SK-N-SH (cell line): ENCODE measurements at regions not wholly inside any gene's neighbourhood (a gene's known extent, or its start where the extent isn't known, plus 50 kb on each side); places are given as distances from the start of the nearest gene placed in this dataset.

ENCODE experiments used
- CTCF ChIA-PET: fragments of 300-600, 350-600 bp; formaldehyde crosslinking; extraction: SDS; loops from one replicate; lab custom pipeline; 2021; lab: Yijun Ruan, JAX
- POLR2A ChIA-PET: fragments of 350-600 bp; sonication (Branson Sonifier 250); formaldehyde crosslinking; extraction: SDS; loops from one replicate; lab custom pipeline; 2020; ENCODE audit warnings: antibody characterized with exemption, inconsistent platforms; lab: Yijun Ruan, JAX
- DNase-seq: peaks from one replicate; pipeline ENCODE4 v3.0.0; 2012
- H2AFZ ChIP-seq: fragments of 200-600 bp; sonication (generic); 2 replicates; pipeline ENCODE4 v1.8.1; 2016; ENCODE audit warnings: antibody characterized with exemption, mild to moderate bottlenecking, low read depth
- H3F3A ChIP-seq: fragments of 200-600 bp; sonication (generic); replicated peaks from 2 replicates; pipeline ENCODE3; 2016; ENCODE audit warnings: antibody characterized with exemption, mild to moderate bottlenecking; ENCODE audit not compliant: insufficient read depth
- H3K27ac ChIP-seq, 2 experiments: fragments of 200-500 bp in 1 of 2; fragments of 200-600 bp in 1 of 2; sonication (Bioruptor generic) in 1 of 2; sonication (generic), shearing (Covaris generic) in 1 of 2; 2 replicates each; pipeline versions ENCODE4 v1.5.1 to v1.6.1; 2014 to 2016; ENCODE audit warnings: low read depth in 2 of 2, inconsistent platforms in 1 of 2, low read length in 1 of 2, mild to moderate bottlenecking in 1 of 2, mixed read lengths in 1 of 2
- H3K27me3 ChIP-seq: fragments of 200-600 bp; sonication (generic), shearing (Covaris generic); 2 replicates; pipeline ENCODE4 v1.6.1; 2016; ENCODE audit warnings: mixed run types; ENCODE audit not compliant: insufficient read depth
- H3K36me3 ChIP-seq, 2 experiments: fragments of 200-500 bp in 1 of 2; fragments of 200-600 bp in 1 of 2; sonication (Bioruptor generic) in 1 of 2; sonication (generic) in 1 of 2; replicated peaks in 1 of 2; 2 replicates each; pipeline versions ENCODE3 to v1.5.1; 2014 to 2016; ENCODE audit warnings: low read length in 1 of 2, mild to moderate bottlenecking in 1 of 2; ENCODE audit not compliant: insufficient read depth in 2 of 2, control insufficient read depth in 1 of 2
- H3K4me1 ChIP-seq, 2 experiments: fragments of 200-500 bp in 1 of 2; fragments of 200-600 bp in 1 of 2; sonication (Bioruptor generic) in 1 of 2; sonication (generic), shearing (Covaris generic) in 1 of 2; 2 replicates each; pipeline versions ENCODE4 v1.5.1 to v1.6.1; 2014 to 2016; ENCODE audit warnings: low read depth in 1 of 2, low read length in 1 of 2, mixed run types in 1 of 2; ENCODE audit not compliant: insufficient read depth in 2 of 2, control insufficient read depth in 1 of 2
- H3K4me2 ChIP-seq: fragments of 200-600 bp; sonication (generic), shearing (Covaris generic); 2 replicates; pipeline ENCODE4 v1.6.1; 2017; ENCODE audit warnings: mixed run types
- H3K4me3 ChIP-seq, 2 experiments: fragments of 200-500 bp in 1 of 2; fragments of 200-600 bp in 1 of 2; sonication (Bioruptor generic) in 1 of 2; sonication (generic), shearing (Covaris generic) in 1 of 2; 2 replicates each; pipeline versions ENCODE4 v1.5.1 to v1.8.1; 2014 to 2016; ENCODE audit warnings: low read depth in 2 of 2, inconsistent platforms in 1 of 2, low read length in 1 of 2, mild to moderate bottlenecking in 1 of 2, mixed read lengths in 1 of 2, moderate library complexity in 1 of 2
- H3K79me2 ChIP-seq: fragments of 200-600 bp; sonication (generic); 2 replicates; pipeline ENCODE4 v1.8.1; 2017; ENCODE audit warnings: mild to moderate bottlenecking; ENCODE audit not compliant: insufficient read depth
- H3K9ac ChIP-seq: fragments of 200-600 bp; sonication (generic); 2 replicates; pipeline ENCODE4 v1.6.1; 2017; ENCODE audit warnings: mixed run types
- H3K9me2 ChIP-seq: fragments of 200-600 bp; sonication (generic); 2 replicates; pipeline ENCODE4 v1.6.1; 2017; ENCODE audit warnings: mixed run types
- H3K9me3 ChIP-seq: fragments of 200-600 bp; sonication (generic); 2 replicates; pipeline ENCODE4 v1.6.1; 2017; ENCODE audit warnings: mixed run types, mild to moderate bottlenecking, moderate library complexity
- H4K20me1 ChIP-seq: fragments of 200-600 bp; sonication (generic); 2 replicates; pipeline ENCODE4 v1.6.1; 2017; ENCODE audit warnings: mild to moderate bottlenecking, mixed run types; ENCODE audit not compliant: insufficient read depth
- EP300 ChIP-seq, 2 experiments: IDR thresholded peaks; 2 replicates each; pipeline versions ENCODE4 v1.4.0 to v1.6.1; 2012; ENCODE audit warnings: borderline replicate concordance in 1 of 2, low read depth in 1 of 2, low read length in 1 of 2
- EZH2phosphoT487 ChIP-seq: fragments of 200-600 bp; sonication (generic); IDR thresholded peaks from 2 replicates; pipeline ENCODE4 v1.6.1; 2017; ENCODE audit warnings: low read depth, mixed run types, mild to moderate bottlenecking, antibody characterized with exemption, moderate library complexity, borderline replicate concordance
- GATA2 ChIP-seq: sonication (generic); formaldehyde crosslinking; IDR thresholded peaks from 2 replicates; pipeline ENCODE4 v1.5.0; 2020; ENCODE audit warnings: mild to moderate bottlenecking, missing genetic modification reagents
- IRF3 ChIP-seq: fragments of 150-350 bp; IDR thresholded peaks from 2 replicates; pipeline ENCODE4 v1.6.1; 2016; ENCODE audit warnings: mild to moderate bottlenecking, low read depth, low read length
- JUND ChIP-seq: IDR thresholded peaks from 2 replicates; pipeline ENCODE4 v1.4.0; 2012
- RAD21 ChIP-seq: IDR thresholded peaks from 2 replicates; pipeline ENCODE4 v1.6.1; 2012; ENCODE audit warnings: mild to moderate bottlenecking, low read length
- RFX5 ChIP-seq: IDR thresholded peaks from 2 replicates; pipeline ENCODE4 v1.6.1; 2012; ENCODE audit warnings: mild to moderate bottlenecking, improper control_type of control experiment, low read length
- RXRA ChIP-seq: IDR thresholded peaks from 2 replicates; pipeline ENCODE4 v1.4.0; 2012; ENCODE audit warnings: low read depth, mild to moderate bottlenecking, borderline replicate concordance
- SIN3A ChIP-seq: IDR thresholded peaks from 2 replicates; pipeline ENCODE4 v1.6.1; 2012; ENCODE audit warnings: low read depth, mild to moderate bottlenecking, low read length, moderate library complexity, borderline replicate concordance
- TCF12 ChIP-seq: IDR thresholded peaks from 2 replicates; pipeline ENCODE4 v1.4.0; 2012
- WGBS: methylation state at CpG from one replicate; pipeline ENCODE4 v1.1.6; 2017; ENCODE audit warnings: low lambda C conversion rate; 5-methylcytosine and 5-hydroxymethylcytosine counted together
- TF ChIP-seq, protein P1 (sequence below): IDR thresholded peaks from 2 replicates; pipeline ENCODE4 v1.4.0; 2012; ENCODE audit warnings: low read depth, borderline replicate concordance
- TF ChIP-seq, protein P2 (sequence below): IDR thresholded peaks from 2 replicates; pipeline ENCODE4 v1.4.0; 2012; ENCODE audit warnings: low read depth
- TF ChIP-seq, protein P3 (sequence below): fragments of 150-350 bp; IDR thresholded peaks from 2 replicates; pipeline ENCODE4 v1.6.1; 2017; ENCODE audit warnings: antibody characterized with exemption, low read length, low read depth, borderline replicate concordance
- TF ChIP-seq, protein P4 (sequence below): IDR thresholded peaks from 2 replicates; pipeline ENCODE4; 2012

DNA sequence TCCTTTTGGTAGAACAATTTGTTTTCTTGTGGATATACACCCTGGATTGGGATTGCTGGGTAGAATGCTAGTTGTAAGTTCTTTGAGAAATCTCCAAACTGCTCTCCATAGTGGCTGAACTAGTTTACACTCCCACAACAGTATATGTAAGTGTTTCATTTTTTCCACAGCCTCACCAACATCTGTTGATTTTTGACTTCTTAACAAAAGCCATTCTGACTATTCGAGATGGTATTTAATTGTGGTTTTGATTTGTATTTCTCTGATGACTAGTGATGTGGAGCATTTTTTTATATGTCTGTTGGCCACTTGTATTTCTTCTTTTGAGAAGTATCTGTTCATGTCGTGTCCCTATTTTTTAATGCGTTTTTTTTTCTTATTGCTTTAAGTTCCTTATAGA is 444.1 kb downstream of the CBLN4 start:
- ChIA-PET POLR2A (no interaction called here), CTCF (no interaction called here)
- no peaks in the 10 kb centered on the region for H3K9me2 ChIP-seq
- no peaks in the 10 kb centered on the region for H3K27me3 ChIP-seq
- H3K4me1 ChIP-seq = no peaks in the 10 kb centered on the region; a peak in 1 of 4 replicates
- no peak overlapping the region for H3K27ac ChIP-seq
- TF ChIP-seq, protein P1, sequence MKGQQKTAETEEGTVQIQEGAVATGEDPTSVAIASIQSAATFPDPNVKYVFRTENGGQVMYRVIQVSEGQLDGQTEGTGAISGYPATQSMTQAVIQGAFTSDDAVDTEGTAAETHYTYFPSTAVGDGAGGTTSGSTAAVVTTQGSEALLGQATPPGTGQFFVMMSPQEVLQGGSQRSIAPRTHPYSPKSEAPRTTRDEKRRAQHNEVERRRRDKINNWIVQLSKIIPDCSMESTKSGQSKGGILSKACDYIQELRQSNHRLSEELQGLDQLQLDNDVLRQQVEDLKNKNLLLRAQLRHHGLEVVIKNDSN = no peak
- no peaks in the 10 kb centered on the region for H3F3A ChIP-seq
- H2AFZ ChIP-seq = no peak overlapping the region
- DNase-seq = no peak
- H3K4me3 ChIP-seq = no peak overlapping the region
- H3K36me3 ChIP-seq = no peaks in the 10 kb centered on the region
- H3K9me3 ChIP-seq = no peaks in the 10 kb centered on the region
- H3K9ac ChIP-seq = no peak overlapping the region
- 37% methylated on average over 3 of the region's 3 CpGs for WGBS
- H3K4me2 ChIP-seq = no peak overlapping the region
- H3K79me2 ChIP-seq = no peaks in the 10 kb centered on the region
- no peaks in the 10 kb centered on the region for H4K20me1 ChIP-seq

- CTCF ChIA-PET = interaction anchor here (1.0 kb wide), 1 partner anchor 40 kb away, joined by 3 read pairs; no protein-coding TSS in a partner anchor
- H3K4me1 ChIP-seq = no peaks in the 10 kb centered on the region; a peak in 1 of 4 replicates
- DNase-seq = no peak
- no peak overlapping the region for H3K4me3 ChIP-seq
- no peaks in the 10 kb centered on the region for H3K27me3 ChIP-seq
- H3K4me2 ChIP-seq = no peak overlapping the region
- no peaks in the 10 kb centered on the region for H3F3A ChIP-seq
- H2AFZ ChIP-seq = no peak overlapping the region
- TF ChIP-seq GATA2 = no peak
- no peak for TF ChIP-seq RXRA
- TF ChIP-seq, protein P2, sequence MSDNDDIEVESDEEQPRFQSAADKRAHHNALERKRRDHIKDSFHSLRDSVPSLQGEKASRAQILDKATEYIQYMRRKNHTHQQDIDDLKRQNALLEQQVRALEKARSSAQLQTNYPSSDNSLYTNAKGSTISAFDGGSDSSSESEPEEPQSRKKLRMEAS = no peak
- TF ChIP-seq, protein P3, sequence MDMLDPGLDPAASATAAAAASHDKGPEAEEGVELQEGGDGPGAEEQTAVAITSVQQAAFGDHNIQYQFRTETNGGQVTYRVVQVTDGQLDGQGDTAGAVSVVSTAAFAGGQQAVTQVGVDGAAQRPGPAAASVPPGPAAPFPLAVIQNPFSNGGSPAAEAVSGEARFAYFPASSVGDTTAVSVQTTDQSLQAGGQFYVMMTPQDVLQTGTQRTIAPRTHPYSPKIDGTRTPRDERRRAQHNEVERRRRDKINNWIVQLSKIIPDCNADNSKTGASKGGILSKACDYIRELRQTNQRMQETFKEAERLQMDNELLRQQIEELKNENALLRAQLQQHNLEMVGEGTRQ = no peak
- no peak for TF ChIP-seq RFX5
- TF ChIP-seq SIN3A = no peak
- TF ChIP-seq JUND = no peak
- TF ChIP-seq IRF3 = no peak
- TF ChIP-seq TCF12 = no peak
- no peak for TF ChIP-seq RAD21
- no peak for TF ChIP-seq EZH2phosphoT487
- TF ChIP-seq EP300 (IDR thresholded peaks at IDR 0.05; ENCODE audit: borderline replicate concordance in 1 of 2, low read depth in 1 of 2, low read length in 1 of 2) = no peak
- TF ChIP-seq, protein P4, sequence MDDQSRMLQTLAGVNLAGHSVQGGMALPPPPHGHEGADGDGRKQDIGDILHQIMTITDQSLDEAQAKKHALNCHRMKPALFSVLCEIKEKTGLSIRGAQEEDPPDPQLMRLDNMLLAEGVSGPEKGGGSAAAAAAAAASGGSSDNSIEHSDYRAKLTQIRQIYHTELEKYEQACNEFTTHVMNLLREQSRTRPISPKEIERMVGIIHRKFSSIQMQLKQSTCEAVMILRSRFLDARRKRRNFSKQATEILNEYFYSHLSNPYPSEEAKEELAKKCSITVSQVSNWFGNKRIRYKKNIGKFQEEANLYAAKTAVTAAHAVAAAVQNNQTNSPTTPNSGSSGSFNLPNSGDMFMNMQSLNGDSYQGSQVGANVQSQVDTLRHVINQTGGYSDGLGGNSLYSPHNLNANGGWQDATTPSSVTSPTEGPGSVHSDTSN = no peak
- H3K9me2 ChIP-seq = no peaks in the 10 kb centered on the region
- no peak overlapping the region for H3K27ac ChIP-seq
- no peak overlapping the region for H3K9ac ChIP-seq
- no peaks in the 10 kb centered on the region for H4K20me1 ChIP-seq
- no peaks in the 10 kb centered on the region for H3K79me2 ChIP-seq
- POLR2A ChIA-PET = no interaction called here
- 26% methylated on average over 2 of the region's 2 CpGs for WGBS
- H3K36me3 ChIP-seq = no peaks in the 10 kb centered on the region
- H3K9me3 ChIP-seq = no peaks in the 10 kb centered on the region; the same call in 1 of the 2 replicates
Measured at GRCh38 chr20:55557191-55557590, 448.1 kb downstream of the CBLN4 start.
